Chondrocyte (in vitro differentiated cells): ENCODE measurements at regions not wholly inside any gene's neighbourhood (a gene's known extent, or its start where the extent isn't known, plus 50 kb on each side); places are given as distances from the start of the nearest gene placed in this dataset.
A peak's percentile ranks its signal among the peaks of the same experiment; 100 is the strongest.

ENCODE experiments used
- DNase-seq: peaks from one replicate; pipeline ENCODE4 v3.0.0; 2021; ENCODE audit warnings: mixed read lengths, low spot score
- H3K27ac Mint-ChIP-seq: one replicate; pipeline ENCODE4 v1.8.0; 2021; ENCODE audit warnings: mild to moderate bottlenecking, moderate library complexity, mixed read lengths; ENCODE audit not compliant: unreplicated experiment
- H3K27me3 Mint-ChIP-seq: 2 replicates; pipeline ENCODE4 v1.8.0; 2021; ENCODE audit warnings: low read depth, mixed read lengths
- H3K36me3 Mint-ChIP-seq: 2 replicates; pipeline ENCODE4 v1.8.0; 2021; ENCODE audit warnings: low read depth, mixed read lengths
- H3K4me1 Mint-ChIP-seq: 2 replicates; pipeline ENCODE4 v1.8.0; 2021; ENCODE audit warnings: low read depth, mild to moderate bottlenecking, mixed read lengths
- H3K4me3 Mint-ChIP-seq: one replicate; pipeline ENCODE4 v1.8.0; 2021; ENCODE audit warnings: mild to moderate bottlenecking, moderate library complexity, mixed read lengths; ENCODE audit not compliant: unreplicated experiment
- H3K9me3 Mint-ChIP-seq: 2 replicates; pipeline ENCODE4 v1.8.0; 2021; ENCODE audit warnings: low read depth, mixed read lengths
- TF ChIP-seq, protein P1 (sequence below): fragments of 200-600 bp; sonication (generic); IDR thresholded peaks from 2 replicates; pipeline ENCODE4 v1.5.0; 2021; ENCODE audit warnings: antibody characterized with exemption, mild to moderate bottlenecking, moderate library complexity

DNA sequence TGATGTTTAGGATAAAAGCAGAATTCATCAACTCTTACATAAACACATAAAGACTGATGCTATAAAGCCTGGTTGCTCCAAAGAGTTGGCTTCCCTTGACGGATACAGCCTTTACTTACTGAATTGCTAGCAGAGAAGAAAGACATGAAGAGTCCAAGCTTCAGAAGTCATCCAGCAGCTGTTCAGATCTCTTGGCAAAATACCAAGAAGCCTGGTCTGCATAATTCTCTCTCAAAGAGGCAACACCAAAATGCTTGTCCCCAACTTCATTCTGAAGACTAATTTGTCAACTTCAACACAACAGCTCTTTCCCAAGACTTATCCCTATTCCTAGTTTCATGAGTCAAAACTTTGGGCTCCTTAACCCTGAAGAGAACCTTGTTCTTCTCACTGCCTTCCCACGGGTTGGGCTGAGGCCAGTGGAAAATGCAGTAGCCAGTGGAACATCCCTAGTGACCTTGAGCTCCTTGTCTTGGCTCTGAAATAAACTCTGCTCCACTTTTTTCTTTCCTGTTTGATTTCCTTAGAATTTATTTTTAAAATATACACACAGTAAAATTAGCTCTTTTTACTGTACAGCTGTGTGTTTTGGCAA, 119.2 kb upstream of the THBS1 start:
- Mint-ChIP-seq H3K27me3 (no peaks in the 10 kb centered on the region), H3K4me1 (peaks cover 26% of the 10 kb centered on the region), H3K36me3 (peaks cover 2% of the 10 kb centered on the region), H3K27ac (peak overlapping the region; percentile 77), H3K9me3 (peaks cover 18% of the 10 kb centered on the region), H3K4me3 (no peak overlapping the region)
- no peak for DNase-seq
- TF ChIP-seq, protein P1, sequence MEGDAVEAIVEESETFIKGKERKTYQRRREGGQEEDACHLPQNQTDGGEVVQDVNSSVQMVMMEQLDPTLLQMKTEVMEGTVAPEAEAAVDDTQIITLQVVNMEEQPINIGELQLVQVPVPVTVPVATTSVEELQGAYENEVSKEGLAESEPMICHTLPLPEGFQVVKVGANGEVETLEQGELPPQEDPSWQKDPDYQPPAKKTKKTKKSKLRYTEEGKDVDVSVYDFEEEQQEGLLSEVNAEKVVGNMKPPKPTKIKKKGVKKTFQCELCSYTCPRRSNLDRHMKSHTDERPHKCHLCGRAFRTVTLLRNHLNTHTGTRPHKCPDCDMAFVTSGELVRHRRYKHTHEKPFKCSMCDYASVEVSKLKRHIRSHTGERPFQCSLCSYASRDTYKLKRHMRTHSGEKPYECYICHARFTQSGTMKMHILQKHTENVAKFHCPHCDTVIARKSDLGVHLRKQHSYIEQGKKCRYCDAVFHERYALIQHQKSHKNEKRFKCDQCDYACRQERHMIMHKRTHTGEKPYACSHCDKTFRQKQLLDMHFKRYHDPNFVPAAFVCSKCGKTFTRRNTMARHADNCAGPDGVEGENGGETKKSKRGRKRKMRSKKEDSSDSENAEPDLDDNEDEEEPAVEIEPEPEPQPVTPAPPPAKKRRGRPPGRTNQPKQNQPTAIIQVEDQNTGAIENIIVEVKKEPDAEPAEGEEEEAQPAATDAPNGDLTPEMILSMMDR = no peak

DNA sequence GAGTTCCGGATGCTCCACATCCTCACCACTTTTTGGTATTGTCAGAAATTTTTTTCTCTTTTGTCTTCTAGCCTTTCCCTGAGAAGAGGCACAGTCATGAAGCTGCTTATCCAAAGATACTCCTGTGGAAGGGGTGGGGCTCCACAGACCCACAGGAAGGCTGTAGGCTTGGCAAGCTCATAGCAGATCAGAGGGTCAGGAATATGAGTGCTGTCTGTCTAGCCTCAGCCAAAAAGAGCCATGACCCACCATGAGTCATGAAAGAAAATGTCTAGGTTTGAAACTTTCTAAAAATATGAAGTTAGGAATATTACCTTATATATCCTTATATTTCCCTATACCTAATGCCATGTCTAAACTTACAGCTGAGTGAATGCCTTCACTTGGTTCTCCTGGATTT, 118.2 kb upstream of the THBS1 start:
- H3K4me3 Mint-ChIP-seq = no peak overlapping the region
- TF ChIP-seq, protein P1 = no peak
- H3K36me3 Mint-ChIP-seq = peaks cover 2% of the 10 kb centered on the region
- no peak for DNase-seq
- H3K4me1 Mint-ChIP-seq = peaks cover 26% of the 10 kb centered on the region
- no peaks in the 10 kb centered on the region for H3K27me3 Mint-ChIP-seq
- H3K9me3 Mint-ChIP-seq = peaks cover 18% of the 10 kb centered on the region
- peak overlapping the region; percentile 65 for H3K27ac Mint-ChIP-seq

DNA sequence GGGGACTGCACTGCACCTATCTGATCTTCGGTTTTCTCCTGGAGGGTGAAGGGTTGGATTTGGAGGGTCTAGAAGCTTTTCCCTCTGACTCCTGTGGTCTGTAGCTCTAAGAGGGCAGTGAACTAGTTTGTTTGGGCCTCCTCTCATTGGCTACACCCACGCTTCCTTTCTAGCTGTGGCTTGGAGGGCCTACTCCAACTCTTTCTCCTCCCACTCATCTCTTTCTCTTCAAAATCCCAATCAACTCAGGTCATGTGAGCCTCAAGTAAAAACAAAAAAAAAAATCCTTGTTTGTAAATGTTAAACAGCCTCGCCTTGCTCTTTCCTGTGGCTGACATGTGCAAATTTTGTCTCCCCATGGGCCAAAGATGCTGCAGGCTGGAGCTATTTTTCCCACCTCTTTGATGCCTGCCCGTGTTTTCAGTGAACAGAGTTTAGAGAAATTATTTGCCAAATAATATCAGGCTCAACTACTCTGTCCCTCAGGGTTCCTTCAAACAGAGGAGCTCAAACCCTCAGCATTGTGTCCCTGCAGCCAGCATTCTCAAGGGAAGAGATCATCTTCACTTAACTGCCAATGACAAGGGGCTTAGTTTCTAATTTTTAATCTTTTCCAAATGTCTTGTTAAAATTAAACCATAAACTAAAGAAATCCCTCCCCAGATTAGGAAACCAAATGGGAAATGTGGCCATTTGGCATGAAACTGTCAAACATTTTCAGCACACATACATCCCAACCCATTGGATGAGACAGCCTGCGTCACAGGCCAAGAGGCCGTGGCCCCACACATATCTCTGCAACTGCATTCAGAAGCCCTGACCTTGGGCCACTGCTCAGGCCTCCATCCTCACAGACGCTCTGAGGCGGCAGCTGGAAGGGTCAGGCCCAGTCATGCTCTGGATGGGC, 114.8 kb upstream of the THBS1 start:
- TF ChIP-seq, protein P1 = no peak
- peaks cover 2% of the 10 kb centered on the region for H3K36me3 Mint-ChIP-seq
- H3K4me3 Mint-ChIP-seq = no peak overlapping the region
- peaks cover 18% of the 10 kb centered on the region for H3K9me3 Mint-ChIP-seq
- no peaks in the 10 kb centered on the region for H3K27me3 Mint-ChIP-seq
- DNase-seq = no peak
- H3K4me1 Mint-ChIP-seq = peaks cover 29% of the 10 kb centered on the region
- H3K27ac Mint-ChIP-seq = no peak overlapping the region

DNA sequence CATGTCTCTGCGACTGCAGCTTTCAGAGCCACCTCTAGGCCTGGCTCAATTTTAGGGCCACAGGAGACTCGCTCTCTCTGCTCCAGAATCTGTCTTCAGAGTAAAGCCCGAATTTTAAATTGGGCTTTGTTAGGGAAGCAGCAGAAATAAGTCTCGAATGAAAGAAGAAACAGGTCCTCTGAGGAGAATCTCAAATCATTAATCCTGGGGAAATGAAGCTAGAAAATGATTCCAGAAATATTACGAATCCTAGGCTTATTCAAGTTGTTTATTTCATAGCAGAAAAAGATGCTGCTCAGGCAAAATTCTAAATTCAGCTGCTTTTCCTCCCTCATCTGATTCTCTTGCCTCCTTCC, 114.2 kb upstream of the THBS1 start:
- H3K9me3 Mint-ChIP-seq = peaks cover 16% of the 10 kb centered on the region
- TF ChIP-seq, protein P1 = no peak
- no peak overlapping the region for H3K4me3 Mint-ChIP-seq
- no peaks in the 10 kb centered on the region for H3K27me3 Mint-ChIP-seq
- no peak for DNase-seq
- no peak overlapping the region for H3K27ac Mint-ChIP-seq
- H3K4me1 Mint-ChIP-seq = peaks cover 23% of the 10 kb centered on the region
- peaks cover 2% of the 10 kb centered on the region for H3K36me3 Mint-ChIP-seq

DNA sequence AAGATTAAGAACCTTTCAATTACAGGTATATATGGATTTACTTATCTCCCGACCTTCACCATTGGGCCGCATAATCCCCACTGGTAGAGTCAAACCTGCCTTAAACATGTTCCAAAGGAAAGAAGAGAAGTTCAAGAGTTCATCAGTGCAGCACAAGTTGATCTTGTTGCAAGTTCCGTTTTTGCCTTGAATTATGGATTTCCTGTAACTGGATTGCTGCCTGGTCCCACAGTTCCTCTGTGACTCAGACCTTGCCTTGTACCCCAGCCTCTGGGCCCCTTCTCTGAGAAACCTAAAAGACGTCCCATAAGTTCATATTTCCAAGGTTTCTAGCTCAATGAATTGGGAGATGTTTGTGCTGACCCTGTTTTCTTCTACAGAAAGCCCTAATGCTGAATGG, 112.5 kb upstream of the THBS1 start:
- no peak overlapping the region for H3K27ac Mint-ChIP-seq
- TF ChIP-seq, protein P1 = no peak
- no peak for DNase-seq
- peaks cover 8% of the 10 kb centered on the region for H3K9me3 Mint-ChIP-seq
- H3K4me3 Mint-ChIP-seq = no peak overlapping the region
- H3K36me3 Mint-ChIP-seq = peaks cover 2% of the 10 kb centered on the region
- peaks cover 7% of the 10 kb centered on the region for H3K4me1 Mint-ChIP-seq
- H3K27me3 Mint-ChIP-seq = no peaks in the 10 kb centered on the region
